ENCODE measurements at regions not wholly inside any gene's neighbourhood (a gene's known extent, or its start where the extent isn't known, plus 50 kb on each side); places are given as distances from the start of the nearest gene placed in this dataset.

- DNase-seq (ENCODE audit: low read depth), result no peak
These were observed 151.4 kb downstream of the RAP2B start for GRCh38 chr3:153313302-153313965.

GRCh38 chr3:153314038-153314437, 152.0 kb downstream of the RAP2B start:
- DNase-seq (ENCODE audit: low read depth), result no peak

GRCh38 chr3:153315781-153316180, 153.8 kb downstream of the RAP2B start:
- peak; percentile 18 for DNase-seq (ENCODE audit: low read depth)

GRCh38 chr3:153319705-153320554, 157.9 kb downstream of the RAP2B start:
- no peak for DNase-seq (ENCODE audit: low read depth)

- DNase-seq (ENCODE audit: low read depth), result no peak
These were observed 158.6 kb downstream of the RAP2B start for GRCh38 chr3:153320585-153321128.

GRCh38 chr3:153328690-153329089, 166.7 kb downstream of the RAP2B start:
- no peak for DNase-seq (ENCODE audit: low read depth)

- DNase-seq (ENCODE audit: low read depth), result no peak
These were observed 168.9 kb downstream of the RAP2B start for GRCh38 chr3:153330901-153331300.

- no peak for DNase-seq (ENCODE audit: low read depth)
These were observed 169.7 kb downstream of the RAP2B start for GRCh38 chr3:153331676-153332075.

- no peak for DNase-seq (ENCODE audit: low read depth)
These were observed 172.5 kb downstream of the RAP2B start for GRCh38 chr3:153334558-153334957.

- no peak for DNase-seq (ENCODE audit: low read depth)
These were observed 175.3 kb downstream of the RAP2B start for GRCh38 chr3:153337369-153337768.

- peak; percentile 46 for DNase-seq (ENCODE audit: low read depth)
These were observed 176.5 kb downstream of the RAP2B start for GRCh38 chr3:153338487-153338886.

GRCh38 chr3:153339065-153339464, 177.0 kb downstream of the RAP2B start:
- peak; percentile 54 for DNase-seq (ENCODE audit: low read depth)

- no peak for DNase-seq (ENCODE audit: low read depth)
These were observed 182.2 kb downstream of the RAP2B start for GRCh38 chr3:153343988-153344782.

- DNase-seq (ENCODE audit: low read depth), result no peak
These were observed 186.6 kb downstream of the RAP2B start for GRCh38 chr3:153348457-153349107.

GRCh38 chr3:153349108-153349499, 187.1 kb downstream of the RAP2B start:
- DNase-seq (ENCODE audit: low read depth), result no peak

GRCh38 chr3:153350420-153350819, 188.4 kb downstream of the RAP2B start:
- peak; percentile 92 for DNase-seq (ENCODE audit: low read depth)

- no peak for DNase-seq (ENCODE audit: low read depth)
These were observed 192.6 kb downstream of the RAP2B start for GRCh38 chr3:153354641-153355040.

GRCh38 chr3:153355559-153355958, 193.5 kb downstream of the RAP2B start:
- DNase-seq (ENCODE audit: low read depth), result no peak

GRCh38 chr3:153356908-153357307, 194.9 kb downstream of the RAP2B start:
- no peak for DNase-seq (ENCODE audit: low read depth)

- peak; percentile 65 for DNase-seq (ENCODE audit: low read depth)
These were observed 195.4 kb downstream of the RAP2B start for GRCh38 chr3:153357436-153357835.

- DNase-seq (ENCODE audit: low read depth), result no peak
These were observed 207.7 kb downstream of the RAP2B start for GRCh38 chr3:153369561-153370374.

Data from renal cortical epithelial cell (primary cell).